ENCODE measurements at regions not wholly inside any gene's neighbourhood (a gene's known extent, or its start where the extent isn't known, plus 50 kb on each side); places are given as distances from the start of the nearest gene placed in this dataset.
"Not testable (repeated sequence)": the region's sequence is repeated elsewhere in the genome, so short reads cannot be mapped to it uniquely, and the experiment has no call there.

GRCh38 chr5:103883143-103883542 lies 320.6 kb upstream of the NUDT12 start:
- H3K9me3 ChIP-seq: no peaks in the 10 kb centered on the region
- no peaks in the 10 kb centered on the region for H3K27me3 ChIP-seq

GRCh38 chr5:103881560-103881959 lies 319.0 kb upstream of the NUDT12 start:
- Histone ChIP-seq H3K27ac (no peak overlapping the region), H3K27me3 (no peaks in the 10 kb centered on the region), H3K4me1 (no peaks in the 10 kb centered on the region), H3K36me3 (no peaks in the 10 kb centered on the region), H3K9me3 (no peaks in the 10 kb centered on the region), H3K4me3 (no peak overlapping the region)
- DNase-seq (ENCODE audit: low spot score in 2 of 2): no peak
- intact Hi-C loops (cut with DNase I): no loop called here
- TF ChIP-seq CTCF (IDR thresholded peaks at IDR 0.05): no peak

More at GRCh38 chr5:103883143-103883542, 320.6 kb upstream of the NUDT12 start:
- no peak overlapping the region for H3K4me3 ChIP-seq
- DNase-seq (ENCODE audit: low spot score in 2 of 2): no peak
- intact Hi-C loops (cut with DNase I): no loop called here
- no peaks in the 10 kb centered on the region for H3K4me1 ChIP-seq
- H3K36me3 ChIP-seq: no peaks in the 10 kb centered on the region
- TF ChIP-seq CTCF (IDR thresholded peaks at IDR 0.05): no peak
- H3K27ac ChIP-seq: no peak overlapping the region

- Histone ChIP-seq H3K4me1 (no peaks in the 10 kb centered on the region), H3K9me3 (no peaks in the 10 kb centered on the region), H3K27ac (no peak overlapping the region), H3K27me3 (no peaks in the 10 kb centered on the region), H3K4me3 (no peak overlapping the region), H3K36me3 (no peaks in the 10 kb centered on the region)
- no peak for DNase-seq (ENCODE audit: low spot score in 2 of 2)
- intact Hi-C loops (cut with DNase I): no loop called here
- TF ChIP-seq CTCF (IDR thresholded peaks at IDR 0.05): no peak
Measured at GRCh38 chr5:103867857-103868598, 305.4 kb upstream of the NUDT12 start.

- Histone ChIP-seq H3K4me3 (no peak overlapping the region), H3K27ac (no peak overlapping the region), H3K36me3 (no peaks in the 10 kb centered on the region), H3K4me1 (no peaks in the 10 kb centered on the region), H3K9me3 (no peaks in the 10 kb centered on the region), H3K27me3 (no peaks in the 10 kb centered on the region)
- DNase-seq (ENCODE audit: low spot score in 2 of 2): no peak
- intact Hi-C loops (cut with DNase I): no loop called here
- TF ChIP-seq CTCF (IDR thresholded peaks at IDR 0.05): no peak
Measured at GRCh38 chr5:103866169-103866568, 303.6 kb upstream of the NUDT12 start.

GRCh38 chr5:103862398-103862797 lies 299.8 kb upstream of the NUDT12 start:
- DNase-seq (ENCODE audit: low spot score in 2 of 2): no peak
- Histone ChIP-seq H3K9me3 (no peaks in the 10 kb centered on the region), H3K27me3 (no peaks in the 10 kb centered on the region), H3K4me3 (no peak overlapping the region), H3K36me3 (no peaks in the 10 kb centered on the region), H3K4me1 (no peaks in the 10 kb centered on the region), H3K27ac (no peak overlapping the region)
- intact Hi-C loops (cut with DNase I): no loop called here
- no peak for TF ChIP-seq CTCF (IDR thresholded peaks at IDR 0.05)

- DNase-seq (ENCODE audit: low spot score in 2 of 2): no peak
- TF ChIP-seq CTCF (IDR thresholded peaks at IDR 0.05): no peak
Measured at GRCh38 chr5:103860327-103860726, 297.7 kb upstream of the NUDT12 start.

GRCh38 chr5:103858367-103858766 lies 295.8 kb upstream of the NUDT12 start:
- H3K4me3 ChIP-seq; H3K27ac ChIP-seq; H3K27me3 ChIP-seq; H3K9me3 ChIP-seq; intact Hi-C loops (cut with DNase I); DNase-seq (ENCODE audit: low spot score in 2 of 2); H3K4me1 ChIP-seq; H3K36me3 ChIP-seq: not testable (repeated sequence)

More at GRCh38 chr5:103860327-103860726, 297.7 kb upstream of the NUDT12 start:
- Histone ChIP-seq H3K27me3 (no peaks in the 10 kb centered on the region), H3K9me3 (no peaks in the 10 kb centered on the region), H3K4me1 (no peaks in the 10 kb centered on the region), H3K27ac (no peak overlapping the region), H3K4me3 (no peak overlapping the region), H3K36me3 (no peaks in the 10 kb centered on the region)
- intact Hi-C loops (cut with DNase I): no loop called here

Data from ascending aorta (tissue), 2 donors.